NCI-H2171 treated with DMSO at 0.1 percent for 48 hours (cell line): ENCODE measurements at regions not wholly inside any gene's neighbourhood (a gene's known extent, or its start where the extent isn't known, plus 50 kb on each side); places are given as distances from the start of the nearest gene placed in this dataset.

Source experiments
- DNase-seq: peaks from one replicate; lab custom pipeline; 2025; lab: John Stamatoyannopoulos, UW

- no peak for DNase-seq
These were observed 73.4 kb upstream of the TP63 start for GRCh38 chr3:189557824-189558223.

GRCh38 chr3:189561256-189561655 is 69.9 kb upstream of the TP63 start:
- no peak for DNase-seq

GRCh38 chr3:189563853-189564563 is 67.2 kb upstream of the TP63 start:
- DNase-seq = no peak

- DNase-seq = no peak
These were observed 64.5 kb upstream of the TP63 start for GRCh38 chr3:189566550-189567130.

GRCh38 chr3:189567322-189567721 is 63.9 kb upstream of the TP63 start:
- no peak for DNase-seq

GRCh38 chr3:189567766-189568420 is 63.3 kb upstream of the TP63 start:
- DNase-seq = no peak

GRCh38 chr3:189568961-189569360 is 62.2 kb upstream of the TP63 start:
- no peak for DNase-seq

- no peak for DNase-seq
These were observed 61.7 kb upstream of the TP63 start for GRCh38 chr3:189569473-189569872.

- DNase-seq = no peak
These were observed 60.3 kb upstream of the TP63 start for GRCh38 chr3:189570916-189571315.

- no peak for DNase-seq
These were observed 58.9 kb upstream of the TP63 start for GRCh38 chr3:189572249-189572648.

GRCh38 chr3:189573004-189573403 is 58.2 kb upstream of the TP63 start:
- no peak for DNase-seq

- DNase-seq = no peak
These were observed 54.7 kb upstream of the TP63 start for GRCh38 chr3:189576486-189576885.

- DNase-seq = no peak
These were observed 53.9 kb upstream of the TP63 start for GRCh38 chr3:189577050-189577951.

GRCh38 chr3:189580190-189580589 is 51.0 kb upstream of the TP63 start:
- DNase-seq = no peak
